Stomach (tissue), 8 donors: ENCODE measurements at regions not wholly inside any gene's neighbourhood (a gene's known extent, or its start where the extent isn't known, plus 50 kb on each side); places are given as distances from the start of the nearest gene placed in this dataset.
"Not testable (repeated sequence)": the region's sequence is repeated elsewhere in the genome, so short reads cannot be mapped to it uniquely, and the experiment has no call there.

Experiments
- DNase-seq, 2 donors: peaks; one replicate each; pipeline versions ENCODE4 v3.0.0 to v3.0.0-alpha.2; 2013 to 2019
- H3K27ac ChIP-seq, 5 donors: fragments of 200-600 bp in 4 of 5; sonication (generic) in 4 of 5; one replicate each; pipeline ENCODE4 v1.5.1; 2013 to 2019; ENCODE audit warnings: mild to moderate bottlenecking in 1 of 5, moderate library complexity in 1 of 5
- H3K27me3 ChIP-seq, 3 donors: fragments of 200-600 bp; sonication (generic); one replicate each; pipeline ENCODE4 v1.5.1; 2017 to 2019; ENCODE audit warnings: mixed run types in 1 of 3
- H3K36me3 ChIP-seq, 4 donors: fragments of 200-600 bp; sonication (generic); 1 replicate in 3 of 4; 2 replicates in 1 of 4; pipeline ENCODE4 v1.5.1; 2016 to 2019
- H3K4me1 ChIP-seq, 4 donors: fragments of 200-600 bp; sonication (generic); one replicate each; pipeline ENCODE4 v1.5.1; 2016 to 2019
- H3K4me3 ChIP-seq, 4 donors: fragments of 200-600 bp; sonication (generic) in 3 of 4; one replicate each; pipeline ENCODE4 v1.5.1; 2016 to 2019; ENCODE audit warnings: mild to moderate bottlenecking in 1 of 4
- H3K9me3 ChIP-seq, 4 donors: fragments of 200-600 bp; sonication (generic); one replicate each; pipeline ENCODE4 v1.5.1; 2016 to 2019
- CTCF ChIP-seq, 7 experiments: fragments of 450-650 bp in 4 of 7; fragments of 200-600 bp in 3 of 7; sonication (generic) in 3 of 7; IDR thresholded peaks; one replicate each; pipeline ENCODE4 v1.5.1; 2016 to 2019; ENCODE audit warnings: antibody characterized with exemption in 7 of 7, control low read depth in 2 of 7, mild to moderate bottlenecking in 1 of 7
- EP300 ChIP-seq: sonication (generic); formaldehyde crosslinking; IDR thresholded peaks from one replicate; pipeline ENCODE4 v1.6.1; 2017; ENCODE audit warnings: antibody characterized with exemption
- POLR2A ChIP-seq, 4 donors: fragments of 450-650 bp; IDR thresholded peaks; one replicate each; pipeline ENCODE4 v1.6.1; 2016; ENCODE audit warnings: antibody characterized with exemption in 4 of 4, control low read depth in 2 of 4, mild to moderate bottlenecking in 1 of 4, moderate library complexity in 1 of 4
- POLR2AphosphoS5 ChIP-seq, 3 donors: sonication (generic); formaldehyde crosslinking; IDR thresholded peaks; one replicate each; pipeline ENCODE4 v1.6.1; 2016; ENCODE audit warnings: antibody characterized with exemption in 3 of 3
- WGBS, 5 donors: extraction: QIAGEN DNeasy Blood & Tissue Kit in 3 of 5; methylation state at CpG; one replicate each; pipeline versions ENCODE4 v1.1.5 to v1.1.7; 2013 to 2018; 5-methylcytosine and 5-hydroxymethylcytosine counted together
- intact Hi-C: fragments of 100-400 bp; cut with DNase I; formaldehyde crosslinking; loops from one replicate; pipeline ENCODE4 v1.15.1; 2023; ENCODE audit warnings: low total_unique reads
- donor health status: healthy with polysubstance abuse.
- donor health status: Bipolar disorder and iron deficiency.
- donor health status: healthy.

GRCh38 chr1:213357403-213357802 lies 306.4 kb downstream of the RPS6KC1 start:
- no peak overlapping the region for H3K27ac ChIP-seq
- H3K27me3 ChIP-seq = no peaks in the 10 kb centered on the region

GRCh38 chr1:213358368-213358767 lies 307.3 kb downstream of the RPS6KC1 start:
- H3K27me3 ChIP-seq, H3K4me3 ChIP-seq, H3K36me3 ChIP-seq, H3K27ac ChIP-seq, DNase-seq, intact Hi-C loops, H3K9me3 ChIP-seq, H3K4me1 ChIP-seq: not testable (repeated sequence)
- 44 to 76% (median 71%) methylated on average over 1 of the region's 1 CpG for WGBS, 5 donors

More at GRCh38 chr1:213357403-213357802, 306.4 kb downstream of the RPS6KC1 start:
- 87 to 96% (median 93%) methylated on average over 5 of the region's 5 CpGs for WGBS, 5 donors
- H3K36me3 ChIP-seq = no peaks in the 10 kb centered on the region
- DNase-seq = no peak
- H3K4me1 ChIP-seq = no peaks in the 10 kb centered on the region
- TF ChIP-seq POLR2AphosphoS5 (IDR thresholded peaks at IDR 0.05) (no peak), CTCF (IDR thresholded peaks at IDR 0.05) (no peak), POLR2A (IDR thresholded peaks at IDR 0.05) (no peak), EP300 (no peak)
- H3K9me3 ChIP-seq = peaks cover 0 to 10% (median 7%) of the 10 kb centered on the region in 4 donors
- H3K4me3 ChIP-seq = no peak overlapping the region
- intact Hi-C loops = no loop called here

- Histone ChIP-seq H3K4me1 (no peaks in the 10 kb centered on the region), H3K27me3 (no peaks in the 10 kb centered on the region), H3K36me3 (no peaks in the 10 kb centered on the region), H3K9me3 (peaks cover 0 to 10% (median 7%) of the 10 kb centered on the region in 4 donors), H3K4me3 (no peak overlapping the region), H3K27ac (no peak overlapping the region)
- intact Hi-C loops = no loop called here
- 95 to 100% (median 100%) methylated on average over 1 of the region's 1 CpG for WGBS, 5 donors
- TF ChIP-seq EP300 = no peak
- no peak for TF ChIP-seq POLR2AphosphoS5 (IDR thresholded peaks at IDR 0.05)
- no peak for TF ChIP-seq CTCF (IDR thresholded peaks at IDR 0.05)
- TF ChIP-seq POLR2A (IDR thresholded peaks at IDR 0.05) = no peak
- no peak for DNase-seq
These were observed 311.6 kb downstream of the RPS6KC1 start for GRCh38 chr1:213362598-213362997.

- Histone ChIP-seq H3K27ac (no peak overlapping the region), H3K27me3 (no peaks in the 10 kb centered on the region), H3K4me3 (no peak overlapping the region), H3K9me3 (peaks cover 0 to 4% (median 2%) of the 10 kb centered on the region in 4 donors), H3K4me1 (no peaks in the 10 kb centered on the region), H3K36me3 (no peaks in the 10 kb centered on the region)
- no peak for DNase-seq
- TF ChIP-seq POLR2A (IDR thresholded peaks at IDR 0.05) = no peak
- TF ChIP-seq CTCF (IDR thresholded peaks at IDR 0.05) = no peak
- TF ChIP-seq EP300 = no peak
- TF ChIP-seq POLR2AphosphoS5 (IDR thresholded peaks at IDR 0.05) = no peak
- WGBS, 5 donors = 78 to 85% (median 82%) methylated on average over 10 of the region's 10 CpGs
- intact Hi-C loops = no loop called here
These were observed 315.2 kb downstream of the RPS6KC1 start for GRCh38 chr1:213366141-213366831.

GRCh38 chr1:213369465-213369864 lies 318.4 kb downstream of the RPS6KC1 start:
- Histone ChIP-seq H3K36me3 (no peaks in the 10 kb centered on the region), H3K4me1 (no peaks in the 10 kb centered on the region), H3K4me3 (no peak overlapping the region), H3K9me3 (no peaks in the 10 kb centered on the region), H3K27me3 (no peaks in the 10 kb centered on the region), H3K27ac (no peak overlapping the region)
- 75 to 86% (median 81%) methylated on average over 5 of the region's 5 CpGs for WGBS, 5 donors
- intact Hi-C loops = no loop called here
- TF ChIP-seq POLR2A (IDR thresholded peaks at IDR 0.05) = no peak
- TF ChIP-seq EP300 = no peak
- TF ChIP-seq CTCF (IDR thresholded peaks at IDR 0.05) = no peak
- no peak for TF ChIP-seq POLR2AphosphoS5 (IDR thresholded peaks at IDR 0.05)
- no peak for DNase-seq
